ENCODE measurements at regions not wholly inside any gene's neighbourhood (a gene's known extent, or its start where the extent isn't known, plus 50 kb on each side); places are given as distances from the start of the nearest gene placed in this dataset.
A peak's percentile ranks its signal among the peaks of the same experiment; 100 is the strongest.

- Histone ChIP-seq H3K36me3 (no peaks in the 10 kb centered on the region), H3K27me3 (no peaks in the 10 kb centered on the region), H3K27ac (no peak overlapping the region), H3K4me3 (no peak overlapping the region), H3K9me3 (no peaks in the 10 kb centered on the region), H3K4me1 (no peaks in the 10 kb centered on the region)
- no peak for DNase-seq (ENCODE audit: low spot score in 2 of 2)
- TF ChIP-seq POLR2AphosphoS5 (IDR thresholded peaks at IDR 0.05) (no peak), CTCF (IDR thresholded peaks at IDR 0.05) (no peak), POLR2A (IDR thresholded peaks at IDR 0.05) (no peak)
- intact Hi-C loops (cut with DNase I; ENCODE audit: low total_unique reads), result no loop called here
Observed at GRCh38 chr4:72899621-72900020, 169.9 kb downstream of the COX18 start.

- no peaks in the 10 kb centered on the region for H3K27me3 ChIP-seq
- no peak overlapping the region for H3K27ac ChIP-seq
- no peaks in the 10 kb centered on the region for H3K36me3 ChIP-seq
- TF ChIP-seq POLR2AphosphoS5 (IDR thresholded peaks at IDR 0.05), result no peak
- no peak for TF ChIP-seq CTCF (IDR thresholded peaks at IDR 0.05)
- no peak for TF ChIP-seq POLR2A (IDR thresholded peaks at IDR 0.05)
- no peaks in the 10 kb centered on the region for H3K4me1 ChIP-seq
- H3K9me3 ChIP-seq, result no peaks in the 10 kb centered on the region
- DNase-seq (ENCODE audit: low spot score in 2 of 2), result no peak
- intact Hi-C loops (cut with DNase I; ENCODE audit: low total_unique reads), result no loop called here
- H3K4me3 ChIP-seq, result no peak overlapping the region
Observed at GRCh38 chr4:72899214-72899613, 170.3 kb downstream of the COX18 start.

- no peak overlapping the region for H3K4me3 ChIP-seq
- no peak for DNase-seq (ENCODE audit: low spot score in 2 of 2)
- no peak overlapping the region for H3K27ac ChIP-seq
Observed at GRCh38 chr4:72896515-72896914, 173.0 kb downstream of the COX18 start.

GRCh38 chr4:72895408-72895807, 174.1 kb downstream of the COX18 start:
- Histone ChIP-seq H3K36me3 (no peaks in the 10 kb centered on the region), H3K4me1 (no peaks in the 10 kb centered on the region), H3K27ac (no peak overlapping the region), H3K27me3 (no peaks in the 10 kb centered on the region), H3K4me3 (no peak overlapping the region), H3K9me3 (no peaks in the 10 kb centered on the region)
- intact Hi-C loops (cut with DNase I; ENCODE audit: low total_unique reads), result no loop called here
- TF ChIP-seq POLR2A (IDR thresholded peaks at IDR 0.05) (no peak), POLR2AphosphoS5 (IDR thresholded peaks at IDR 0.05) (no peak), CTCF (IDR thresholded peaks at IDR 0.05) (no peak)
- DNase-seq (ENCODE audit: low spot score in 2 of 2), result no peak

More at GRCh38 chr4:72896515-72896914, 173.0 kb downstream of the COX18 start:
- Histone ChIP-seq H3K4me1 (no peaks in the 10 kb centered on the region), H3K27me3 (no peaks in the 10 kb centered on the region), H3K36me3 (no peaks in the 10 kb centered on the region), H3K9me3 (no peaks in the 10 kb centered on the region)
- TF ChIP-seq POLR2AphosphoS5 (IDR thresholded peaks at IDR 0.05), result peak in 2 of 3 donors; percentile 40 to 89
- no peak for TF ChIP-seq POLR2A (IDR thresholded peaks at IDR 0.05)
- intact Hi-C loops (cut with DNase I; ENCODE audit: low total_unique reads), result no loop called here

GRCh38 chr4:72893354-72894066, 176.0 kb downstream of the COX18 start:
- H3K27me3 ChIP-seq, result no peaks in the 10 kb centered on the region
- TF ChIP-seq POLR2AphosphoS5 (IDR thresholded peaks at IDR 0.05) (no peak), CTCF (IDR thresholded peaks at IDR 0.05) (no peak), POLR2A (IDR thresholded peaks at IDR 0.05) (no peak)
- H3K9me3 ChIP-seq, result no peaks in the 10 kb centered on the region
- DNase-seq (ENCODE audit: low spot score in 2 of 2), result no peak
- no peaks in the 10 kb centered on the region for H3K36me3 ChIP-seq
- no peak overlapping the region for H3K4me3 ChIP-seq
- H3K27ac ChIP-seq, result no peak overlapping the region
- intact Hi-C loops (cut with DNase I; ENCODE audit: low total_unique reads), result no loop called here
- H3K4me1 ChIP-seq, result no peaks in the 10 kb centered on the region

Measured in breast epithelium (tissue), 4 donors.